ENCODE measurements at regions not wholly inside any gene's neighbourhood (a gene's known extent, or its start where the extent isn't known, plus 50 kb on each side); places are given as distances from the start of the nearest gene placed in this dataset.

DNA sequence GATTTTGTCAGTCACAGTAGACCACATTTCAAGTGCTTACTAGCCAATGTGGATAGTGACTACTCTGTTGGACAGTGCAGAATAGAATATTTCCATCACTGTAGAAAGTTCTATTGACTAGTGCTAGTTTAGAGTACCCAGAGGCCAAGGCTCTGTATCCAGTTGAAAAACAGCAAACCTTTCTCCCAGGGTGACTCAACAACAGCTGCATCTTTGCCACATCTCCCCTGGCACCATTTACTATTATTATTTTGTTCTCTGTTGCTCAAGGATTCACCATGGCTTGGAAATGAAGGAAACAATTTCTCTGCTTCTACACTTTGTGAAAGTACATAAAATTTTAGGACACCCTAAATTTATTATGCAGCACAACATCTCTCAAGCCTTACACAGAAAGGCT lies 85.3 kb upstream of the WDR26 start:
- in situ Hi-C loops (cut with MboI; ENCODE audit: low pct_unique_long_range_greater_than_20kb, low sequenced_read_pairs, unreplicated experiment) = loop anchor here (10.0 kb wide), 1 partner anchor 335 kb away; no protein-coding TSS in a partner anchor
- TF ChIP-seq, protein P1, sequence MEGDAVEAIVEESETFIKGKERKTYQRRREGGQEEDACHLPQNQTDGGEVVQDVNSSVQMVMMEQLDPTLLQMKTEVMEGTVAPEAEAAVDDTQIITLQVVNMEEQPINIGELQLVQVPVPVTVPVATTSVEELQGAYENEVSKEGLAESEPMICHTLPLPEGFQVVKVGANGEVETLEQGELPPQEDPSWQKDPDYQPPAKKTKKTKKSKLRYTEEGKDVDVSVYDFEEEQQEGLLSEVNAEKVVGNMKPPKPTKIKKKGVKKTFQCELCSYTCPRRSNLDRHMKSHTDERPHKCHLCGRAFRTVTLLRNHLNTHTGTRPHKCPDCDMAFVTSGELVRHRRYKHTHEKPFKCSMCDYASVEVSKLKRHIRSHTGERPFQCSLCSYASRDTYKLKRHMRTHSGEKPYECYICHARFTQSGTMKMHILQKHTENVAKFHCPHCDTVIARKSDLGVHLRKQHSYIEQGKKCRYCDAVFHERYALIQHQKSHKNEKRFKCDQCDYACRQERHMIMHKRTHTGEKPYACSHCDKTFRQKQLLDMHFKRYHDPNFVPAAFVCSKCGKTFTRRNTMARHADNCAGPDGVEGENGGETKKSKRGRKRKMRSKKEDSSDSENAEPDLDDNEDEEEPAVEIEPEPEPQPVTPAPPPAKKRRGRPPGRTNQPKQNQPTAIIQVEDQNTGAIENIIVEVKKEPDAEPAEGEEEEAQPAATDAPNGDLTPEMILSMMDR (IDR thresholded peaks at IDR 0.05; ENCODE audit: extremely low read depth, insufficient read depth, missing control alignments) = no peak
- no peak for DNase-seq (ENCODE audit: low spot score)

DNA sequence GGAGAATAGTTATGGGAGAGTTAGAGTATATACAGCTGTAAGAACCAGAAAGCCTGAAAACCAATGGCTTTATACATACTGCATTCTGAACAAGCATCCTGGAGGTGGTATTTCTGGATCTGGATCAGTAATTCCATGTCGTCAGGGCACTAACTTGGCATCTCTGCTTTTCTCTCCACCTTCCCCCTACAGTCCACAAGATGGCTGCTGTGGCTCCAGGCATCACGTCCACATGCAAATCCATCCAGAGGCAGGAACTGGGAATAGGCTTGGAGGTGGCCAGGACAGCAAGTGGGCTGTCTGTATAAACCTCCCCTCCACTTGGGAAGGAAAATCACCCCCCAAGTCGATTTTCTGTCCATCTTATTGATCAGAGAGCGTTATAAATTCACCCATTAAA lies 86.2 kb upstream of the WDR26 start:
- in situ Hi-C loops (cut with MboI; ENCODE audit: low pct_unique_long_range_greater_than_20kb, low sequenced_read_pairs, unreplicated experiment) = no loop called here
- DNase-seq (ENCODE audit: low spot score) = no peak
- TF ChIP-seq, protein P1 (IDR thresholded peaks at IDR 0.05; ENCODE audit: extremely low read depth, insufficient read depth, missing control alignments) = no peak

DNA sequence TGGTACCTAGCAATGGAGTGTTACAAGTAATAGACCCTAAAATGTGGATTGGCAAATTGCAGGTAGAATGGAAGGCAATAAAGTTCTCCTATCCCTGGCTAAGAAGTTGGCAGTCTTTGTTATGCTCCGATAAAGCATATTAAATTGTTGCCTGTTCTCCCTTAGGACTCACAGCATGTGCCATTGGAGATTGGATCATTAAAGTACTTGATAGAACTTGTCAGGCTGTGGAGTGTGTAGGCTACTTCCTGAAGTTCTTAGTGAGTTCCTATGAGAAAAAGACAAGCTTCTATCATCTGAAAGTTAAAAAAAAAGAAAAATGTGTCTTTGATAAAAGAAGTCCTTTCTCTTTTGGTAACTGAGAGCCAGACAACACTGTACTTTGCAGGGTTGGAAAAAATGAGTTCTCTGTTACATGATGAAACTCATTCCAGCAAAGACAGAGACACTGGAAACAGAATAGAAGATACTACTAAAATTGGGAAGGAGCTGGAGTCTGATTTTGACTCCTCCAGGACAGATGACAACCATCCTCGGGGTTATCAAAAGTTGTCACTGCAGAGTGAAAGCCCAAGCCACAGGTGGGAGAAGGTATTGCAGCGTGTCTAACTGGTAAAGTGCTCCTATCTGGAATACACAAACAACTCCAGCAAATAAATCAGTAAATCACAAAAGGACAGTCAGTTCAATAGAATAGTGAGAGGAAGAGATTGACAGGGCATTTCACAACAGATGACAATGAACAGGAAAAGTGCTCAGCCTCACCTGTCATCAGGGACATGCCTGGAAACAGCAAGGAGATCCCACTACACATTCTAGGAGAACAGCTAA lies 87.5 kb upstream of the WDR26 start:
- in situ Hi-C loops (cut with MboI; ENCODE audit: low pct_unique_long_range_greater_than_20kb, low sequenced_read_pairs, unreplicated experiment) = no loop called here
- TF ChIP-seq, protein P1 (IDR thresholded peaks at IDR 0.05; ENCODE audit: extremely low read depth, insufficient read depth, missing control alignments) = no peak
- no peak for DNase-seq (ENCODE audit: low spot score)

DNA sequence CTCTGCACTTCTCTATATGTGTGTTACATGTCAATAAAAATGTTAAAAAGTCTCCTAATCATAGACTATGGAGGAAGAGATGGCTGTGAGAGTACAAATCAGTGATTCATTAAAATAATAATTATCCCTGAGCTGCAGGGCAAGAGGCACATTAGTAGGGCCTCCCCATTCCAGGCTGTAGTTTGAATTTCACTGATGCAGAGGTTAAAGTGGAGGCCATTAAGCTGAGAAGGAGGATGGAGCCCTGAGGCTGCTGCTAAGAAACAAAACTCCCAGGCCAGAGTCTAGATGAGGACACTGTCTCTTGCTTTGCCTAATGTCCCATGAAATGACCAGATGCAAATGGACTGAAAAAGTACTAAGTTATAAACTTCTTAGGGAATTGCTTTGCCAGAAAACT lies 89.1 kb upstream of the WDR26 start:
- in situ Hi-C loops (cut with MboI; ENCODE audit: low pct_unique_long_range_greater_than_20kb, low sequenced_read_pairs, unreplicated experiment) = no loop called here
- DNase-seq (ENCODE audit: low spot score) = no peak
- TF ChIP-seq, protein P1 (IDR thresholded peaks at IDR 0.05; ENCODE audit: extremely low read depth, insufficient read depth, missing control alignments) = no peak

DNA sequence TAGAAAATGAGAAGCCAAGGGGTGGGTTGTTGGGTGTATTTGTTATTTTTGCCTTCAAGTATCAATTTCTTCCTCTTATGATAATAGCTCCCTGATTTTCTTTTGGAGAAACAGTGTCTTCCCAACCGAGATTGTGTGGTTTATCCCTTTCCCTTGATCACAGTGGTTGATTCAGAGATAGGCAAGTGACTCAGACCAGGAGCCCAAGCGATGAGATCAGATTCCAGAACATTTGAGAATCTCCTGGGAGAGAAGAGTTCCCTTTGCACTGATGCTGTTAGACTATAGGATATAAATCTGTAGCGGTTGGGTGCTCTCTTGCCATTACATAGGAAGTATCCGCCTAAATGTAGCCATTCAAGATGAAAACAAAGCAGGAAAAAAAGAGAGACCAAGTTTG lies 90.1 kb upstream of the WDR26 start:
- in situ Hi-C loops (cut with MboI; ENCODE audit: low pct_unique_long_range_greater_than_20kb, low sequenced_read_pairs, unreplicated experiment) = no loop called here
- TF ChIP-seq, protein P1 (IDR thresholded peaks at IDR 0.05; ENCODE audit: extremely low read depth, insufficient read depth, missing control alignments) = no peak
- no peak for DNase-seq (ENCODE audit: low spot score)

DNA sequence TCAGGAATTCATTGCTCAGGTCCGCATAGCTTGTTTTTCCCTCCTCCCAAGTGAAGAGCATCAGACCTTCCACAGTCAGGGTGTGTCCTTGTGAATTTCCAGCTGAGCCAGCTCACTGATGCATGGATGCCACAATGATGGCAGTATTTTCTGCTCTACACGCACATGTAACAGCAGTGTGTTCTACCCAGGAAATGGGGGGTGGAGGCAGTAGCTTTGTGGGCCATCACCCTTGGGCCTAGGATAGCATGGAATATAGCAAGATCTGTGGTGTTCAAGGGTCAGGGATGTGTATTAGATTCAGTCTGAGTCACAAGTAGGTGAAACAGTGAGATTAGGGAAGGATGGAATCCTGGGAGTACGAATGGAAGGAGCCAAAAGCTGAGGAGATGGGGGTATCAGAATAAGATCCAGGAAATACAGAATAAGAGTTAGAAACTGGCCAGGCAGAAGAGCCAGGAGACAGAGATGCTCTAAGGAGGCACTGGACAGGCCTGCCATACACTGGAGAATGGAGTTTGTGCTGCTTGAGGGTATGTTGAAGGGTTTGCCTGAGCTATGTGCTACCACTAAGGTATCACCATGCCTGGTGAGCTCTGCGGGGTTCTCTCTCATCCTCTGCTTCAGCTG lies 90.6 kb upstream of the CNIH3 start:
- TF ChIP-seq, protein P1 (IDR thresholded peaks at IDR 0.05; ENCODE audit: extremely low read depth, insufficient read depth, missing control alignments) = no peak
- in situ Hi-C loops (cut with MboI; ENCODE audit: low pct_unique_long_range_greater_than_20kb, low sequenced_read_pairs, unreplicated experiment) = no loop called here
- DNase-seq (ENCODE audit: low spot score) = no peak
